ENCODE measurements at regions not wholly inside any gene's neighbourhood (a gene's known extent, or its start where the extent isn't known, plus 50 kb on each side); places are given as distances from the start of the nearest gene placed in this dataset.

DNA sequence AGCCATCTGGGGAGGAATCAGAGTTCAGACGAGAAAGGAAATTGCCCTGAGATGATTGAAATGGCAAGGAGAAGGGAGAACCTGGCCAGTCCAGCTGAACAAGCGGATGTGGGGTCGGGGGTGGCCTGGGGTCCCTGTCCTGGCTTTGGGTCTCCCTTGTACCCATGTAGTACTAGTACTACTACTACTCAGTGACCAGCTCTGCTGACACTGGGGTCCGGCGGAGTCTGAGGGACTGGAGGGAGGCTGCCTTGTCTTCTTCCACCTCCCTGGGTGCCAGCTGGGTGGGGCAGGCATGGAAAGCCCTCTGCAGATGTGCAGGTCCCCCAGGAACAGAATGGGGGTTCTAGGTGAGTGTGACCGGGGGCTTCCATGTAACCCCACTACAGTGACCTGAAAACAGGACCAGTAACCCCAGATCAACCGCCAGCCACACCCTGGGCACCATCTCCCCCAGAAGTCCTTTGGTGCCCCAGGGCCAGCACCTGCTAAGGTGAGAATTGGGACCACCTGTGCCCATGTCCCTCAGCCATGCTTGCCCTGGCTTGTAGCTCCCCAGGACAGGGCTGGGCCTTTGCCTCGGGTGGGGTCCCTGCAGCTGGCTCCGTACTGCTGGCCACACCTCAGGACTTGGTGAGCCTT is 89.1 kb upstream of the COL5A1 start:
- DNase-seq (ENCODE audit: low spot score) (no peak), ATAC-seq (ENCODE audit: low FRiP score) (no peak)
- TF ChIP-seq, protein P1, sequence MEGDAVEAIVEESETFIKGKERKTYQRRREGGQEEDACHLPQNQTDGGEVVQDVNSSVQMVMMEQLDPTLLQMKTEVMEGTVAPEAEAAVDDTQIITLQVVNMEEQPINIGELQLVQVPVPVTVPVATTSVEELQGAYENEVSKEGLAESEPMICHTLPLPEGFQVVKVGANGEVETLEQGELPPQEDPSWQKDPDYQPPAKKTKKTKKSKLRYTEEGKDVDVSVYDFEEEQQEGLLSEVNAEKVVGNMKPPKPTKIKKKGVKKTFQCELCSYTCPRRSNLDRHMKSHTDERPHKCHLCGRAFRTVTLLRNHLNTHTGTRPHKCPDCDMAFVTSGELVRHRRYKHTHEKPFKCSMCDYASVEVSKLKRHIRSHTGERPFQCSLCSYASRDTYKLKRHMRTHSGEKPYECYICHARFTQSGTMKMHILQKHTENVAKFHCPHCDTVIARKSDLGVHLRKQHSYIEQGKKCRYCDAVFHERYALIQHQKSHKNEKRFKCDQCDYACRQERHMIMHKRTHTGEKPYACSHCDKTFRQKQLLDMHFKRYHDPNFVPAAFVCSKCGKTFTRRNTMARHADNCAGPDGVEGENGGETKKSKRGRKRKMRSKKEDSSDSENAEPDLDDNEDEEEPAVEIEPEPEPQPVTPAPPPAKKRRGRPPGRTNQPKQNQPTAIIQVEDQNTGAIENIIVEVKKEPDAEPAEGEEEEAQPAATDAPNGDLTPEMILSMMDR (IDR thresholded peaks at IDR 0.05) = no peak

DNA sequence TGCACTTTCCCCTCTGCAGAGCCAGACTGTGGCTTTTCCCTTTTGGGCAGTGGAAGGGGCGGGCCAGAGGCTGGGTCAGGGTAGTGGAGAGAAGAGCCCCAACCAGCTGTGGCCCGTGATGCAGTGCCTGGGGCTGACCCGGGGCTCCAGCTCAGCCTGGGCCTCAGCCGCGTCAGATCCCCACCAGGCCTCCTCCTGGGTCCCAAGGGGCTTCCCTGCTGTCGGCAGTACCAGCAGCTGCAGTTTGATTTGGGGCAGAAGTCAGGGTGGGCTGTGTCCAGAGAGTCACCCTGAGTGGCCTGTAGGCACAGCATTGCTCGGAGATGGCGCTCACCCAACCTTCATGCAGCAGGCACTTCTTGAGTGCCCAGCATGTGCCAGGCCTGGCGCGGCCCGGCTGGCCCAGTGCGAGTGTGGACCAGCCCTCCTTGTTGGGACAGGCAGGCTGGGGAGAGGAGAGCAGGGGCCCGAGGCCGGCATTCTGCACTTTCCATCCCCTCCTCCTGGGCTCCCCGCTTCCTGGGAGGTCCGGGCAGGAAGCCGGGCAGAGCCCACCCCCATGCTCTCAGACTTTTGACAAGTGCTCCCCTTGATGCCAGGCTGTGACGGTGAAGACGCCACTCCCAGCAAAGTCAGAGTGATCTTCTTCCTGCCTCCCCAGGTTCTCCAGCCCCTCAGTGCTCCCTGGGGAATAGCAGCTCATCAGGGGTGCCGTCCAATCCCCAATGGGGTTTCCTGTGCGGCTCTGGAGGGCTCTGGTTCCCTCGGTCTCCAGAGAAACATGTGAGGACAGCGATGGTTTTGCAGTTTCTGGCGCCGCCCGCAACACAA is 88.3 kb upstream of the COL5A1 start:
- TF ChIP-seq, protein P1 (IDR thresholded peaks at IDR 0.05) = no peak
- no peak for ATAC-seq (ENCODE audit: low FRiP score)

DNA sequence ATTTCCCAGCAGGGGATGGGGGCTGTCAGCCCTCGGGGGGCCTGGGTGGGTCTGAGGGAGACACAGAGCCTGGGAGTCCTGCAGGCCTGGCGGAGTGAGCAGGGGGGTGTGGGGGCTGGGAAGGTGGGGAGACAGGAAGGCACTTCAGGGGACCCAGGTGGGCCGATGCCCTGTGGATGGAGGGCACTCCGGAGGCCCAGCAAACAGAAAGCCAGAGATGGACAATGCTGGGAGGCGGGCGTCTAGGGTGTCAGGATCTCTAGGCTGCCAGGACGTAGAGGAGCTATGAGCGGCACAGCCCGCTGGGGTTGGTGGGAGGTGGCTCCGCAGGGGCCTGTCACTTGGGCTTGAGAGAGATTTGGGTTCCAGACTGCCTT is 87.6 kb upstream of the COL5A1 start:
- ATAC-seq (ENCODE audit: low FRiP score) = no peak
- TF ChIP-seq, protein P1 (IDR thresholded peaks at IDR 0.05) = no peak
- DNase-seq (ENCODE audit: low spot score) = no peak

More for the DNA sequence above, 88.3 kb upstream of the COL5A1 start:
- no peak for DNase-seq (ENCODE audit: low spot score)

DNA sequence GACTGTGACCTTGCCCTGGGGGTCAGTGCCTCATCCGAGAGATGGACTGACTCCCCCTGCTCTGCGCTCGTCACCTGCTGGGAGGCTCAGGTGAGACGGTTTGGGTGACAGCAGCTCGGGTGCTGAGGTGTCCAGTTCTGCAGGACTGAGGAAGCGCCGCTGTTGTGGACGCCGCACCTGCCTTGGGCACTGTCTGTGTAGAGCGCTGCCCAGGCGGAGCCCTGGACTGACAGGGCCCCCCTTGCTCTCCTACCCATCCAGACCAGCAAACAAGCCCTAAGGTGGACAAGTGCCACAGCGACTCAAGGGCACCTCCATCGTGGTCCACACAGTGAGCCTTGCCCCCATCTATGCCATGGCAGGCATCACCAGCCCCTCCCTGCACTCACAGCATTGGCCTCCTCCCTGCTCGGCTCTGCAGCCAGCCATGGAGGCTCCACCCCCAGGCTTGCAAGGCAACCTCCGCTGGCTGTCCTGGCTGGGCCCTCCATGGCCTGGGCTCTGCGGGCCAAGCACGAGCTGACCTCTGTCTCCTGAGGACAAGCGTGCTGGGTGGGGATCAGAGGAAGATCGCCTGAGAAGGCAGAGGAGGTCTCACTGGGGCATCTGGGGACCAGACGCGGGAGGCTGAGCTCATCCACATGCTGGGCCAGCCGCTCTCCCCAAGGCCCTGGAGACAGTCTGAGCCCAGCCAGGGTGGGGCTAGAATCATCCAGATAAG is 87.1 kb upstream of the COL5A1 start:
- DNase-seq (ENCODE audit: low spot score) = no peak
- no peak for ATAC-seq (ENCODE audit: low FRiP score)
- TF ChIP-seq, protein P1 (IDR thresholded peaks at IDR 0.05) = no peak

DNA sequence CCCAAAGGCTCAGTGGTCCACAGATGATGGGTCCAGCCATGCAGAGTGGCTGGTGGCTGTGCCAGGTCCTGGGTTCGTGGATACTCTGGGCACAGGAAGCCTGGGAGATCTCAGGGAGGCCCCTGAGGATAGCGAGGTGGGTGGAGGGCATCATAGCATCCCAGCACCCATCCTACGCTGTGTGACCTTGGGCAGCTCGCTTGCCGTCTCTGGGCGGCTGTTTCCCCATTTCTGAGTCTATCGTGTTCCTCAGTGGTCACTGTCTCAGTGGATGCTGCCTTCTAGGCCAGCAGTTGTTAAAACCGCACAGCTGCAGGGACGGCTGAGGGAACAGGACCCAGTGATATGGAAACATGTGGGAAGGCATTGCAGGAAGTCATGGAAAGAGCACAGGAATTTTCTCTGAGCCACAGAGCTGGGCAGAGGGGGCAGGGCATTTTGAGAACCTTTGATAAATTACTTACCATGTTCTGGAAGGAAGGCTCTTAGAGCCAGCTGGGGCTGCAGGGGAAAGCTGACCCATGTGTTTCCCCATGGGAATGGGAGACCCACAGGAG is 86.4 kb upstream of the COL5A1 start:
- ATAC-seq (ENCODE audit: low FRiP score) = no peak
- TF ChIP-seq, protein P1 (IDR thresholded peaks at IDR 0.05) = no peak
- DNase-seq (ENCODE audit: low spot score) = no peak

DNA sequence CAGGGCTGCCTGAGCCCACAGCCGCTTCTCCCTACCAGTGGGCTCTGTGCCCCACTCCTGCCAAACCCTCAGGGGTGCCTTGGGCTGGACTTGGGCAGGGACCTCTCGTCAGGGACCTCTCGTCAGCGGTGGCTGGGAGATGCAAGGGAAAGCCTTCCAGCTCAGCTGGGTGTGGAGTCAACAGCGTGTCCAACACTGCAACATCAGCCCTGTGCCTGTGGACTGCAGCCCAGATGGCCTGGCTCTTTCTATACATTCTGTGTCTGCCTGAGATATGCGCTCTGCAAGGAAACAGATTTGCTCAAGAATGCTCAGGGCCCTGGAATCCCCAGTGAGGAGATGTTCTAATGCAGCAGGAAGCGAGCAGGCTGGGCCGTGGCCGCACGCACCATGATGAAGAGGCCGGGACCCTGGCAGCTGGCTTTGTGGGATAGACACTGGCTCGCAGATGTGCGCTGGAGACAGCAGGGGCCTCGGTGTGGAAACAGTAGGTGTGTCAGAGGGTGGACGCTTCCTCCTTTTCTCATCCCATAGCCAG is 85.0 kb upstream of the COL5A1 start:
- no peak for ATAC-seq (ENCODE audit: low FRiP score)

More for the DNA sequence above, 85.0 kb upstream of the COL5A1 start:
- no peak for DNase-seq (ENCODE audit: low spot score)
- TF ChIP-seq, protein P1 (IDR thresholded peaks at IDR 0.05) = no peak
